C4-2B (cell line): ENCODE measurements at regions not wholly inside any gene's neighbourhood (a gene's known extent, or its start where the extent isn't known, plus 50 kb on each side); places are given as distances from the start of the nearest gene placed in this dataset.

Experiments used
- ZFX ChIP-seq: fragments of 450-650 bp; IDR thresholded peaks from 2 replicates; pipeline ENCODE4 v1.6.1; 2017
- TF ChIP-seq, protein P1 (sequence below): fragments of 450-650 bp; conservative IDR thresholded peaks from 2 replicates; pipeline ENCODE4 v1.5.1; 2017; ENCODE audit warnings: mild to moderate bottlenecking

DNA sequence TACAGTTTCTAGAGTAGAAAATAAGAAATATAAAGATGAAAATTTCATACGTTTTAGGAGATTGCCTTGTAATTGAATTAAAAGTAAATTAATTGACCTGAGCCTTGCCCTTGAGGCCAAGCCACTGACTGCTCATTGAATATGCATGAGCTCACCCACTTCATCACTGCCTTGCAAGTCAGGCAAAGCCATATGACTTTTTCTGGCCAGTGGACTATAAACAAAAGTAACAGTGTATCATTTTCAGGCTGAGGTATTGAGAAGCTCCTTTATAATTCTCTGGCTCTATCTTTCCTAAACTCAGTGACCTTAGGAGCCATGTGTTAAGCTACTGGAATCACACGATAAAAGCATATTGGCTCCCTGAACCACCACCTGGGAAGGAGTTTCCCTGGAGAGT lies 369.3 kb downstream of the NUAK1 start:
- TF ChIP-seq, protein P1, sequence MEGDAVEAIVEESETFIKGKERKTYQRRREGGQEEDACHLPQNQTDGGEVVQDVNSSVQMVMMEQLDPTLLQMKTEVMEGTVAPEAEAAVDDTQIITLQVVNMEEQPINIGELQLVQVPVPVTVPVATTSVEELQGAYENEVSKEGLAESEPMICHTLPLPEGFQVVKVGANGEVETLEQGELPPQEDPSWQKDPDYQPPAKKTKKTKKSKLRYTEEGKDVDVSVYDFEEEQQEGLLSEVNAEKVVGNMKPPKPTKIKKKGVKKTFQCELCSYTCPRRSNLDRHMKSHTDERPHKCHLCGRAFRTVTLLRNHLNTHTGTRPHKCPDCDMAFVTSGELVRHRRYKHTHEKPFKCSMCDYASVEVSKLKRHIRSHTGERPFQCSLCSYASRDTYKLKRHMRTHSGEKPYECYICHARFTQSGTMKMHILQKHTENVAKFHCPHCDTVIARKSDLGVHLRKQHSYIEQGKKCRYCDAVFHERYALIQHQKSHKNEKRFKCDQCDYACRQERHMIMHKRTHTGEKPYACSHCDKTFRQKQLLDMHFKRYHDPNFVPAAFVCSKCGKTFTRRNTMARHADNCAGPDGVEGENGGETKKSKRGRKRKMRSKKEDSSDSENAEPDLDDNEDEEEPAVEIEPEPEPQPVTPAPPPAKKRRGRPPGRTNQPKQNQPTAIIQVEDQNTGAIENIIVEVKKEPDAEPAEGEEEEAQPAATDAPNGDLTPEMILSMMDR = no peak
- TF ChIP-seq ZFX = no peak
